Type B pancreatic cell (in vitro differentiated cells): ENCODE measurements at regions not wholly inside any gene's neighbourhood (a gene's known extent, or its start where the extent isn't known, plus 50 kb on each side); places are given as distances from the start of the nearest gene placed in this dataset.

Source experiments
- DNase-seq: peaks from one replicate; pipeline ENCODE4 v3.0.0; 2021; ENCODE audit warnings: mixed read lengths; ENCODE audit not compliant: unreplicated experiment; ENCODE audit errors: extremely low spot score
- H3K27ac Mint-ChIP-seq: 2 replicates; pipeline ENCODE4 v1.8.0; 2021; ENCODE audit warnings: mild to moderate bottlenecking, mixed read lengths
- H3K27me3 Mint-ChIP-seq: 2 replicates; pipeline ENCODE4 v1.8.0; 2021; ENCODE audit warnings: mixed read lengths
- H3K36me3 Mint-ChIP-seq: 2 replicates; pipeline ENCODE4 v1.8.0; 2021; ENCODE audit warnings: mixed read lengths
- H3K4me1 Mint-ChIP-seq: one replicate; pipeline ENCODE4 v1.8.0; 2021; ENCODE audit warnings: mixed read lengths; ENCODE audit not compliant: unreplicated experiment
- H3K4me3 Mint-ChIP-seq: 2 replicates; pipeline ENCODE4 v1.8.0; 2021; ENCODE audit warnings: mild to moderate bottlenecking, mixed read lengths
- H3K9me3 Mint-ChIP-seq: 2 replicates; pipeline ENCODE4 v1.8.0; 2021; ENCODE audit warnings: mixed read lengths
- CTCF ChIP-seq: fragments of 200-600 bp; sonication (generic); conservative IDR thresholded peaks from 2 replicates; pipeline ENCODE4 v1.5.0; 2021; ENCODE audit warnings: antibody characterized with exemption, mild to moderate bottlenecking

GRCh38 chr21:35229290-35229689, 180.2 kb upstream of the RUNX1 start:
- peaks cover 5% of the 10 kb centered on the region for H3K9me3 Mint-ChIP-seq
- peaks cover 11% of the 10 kb centered on the region for H3K4me1 Mint-ChIP-seq
- no peak for TF ChIP-seq CTCF
- DNase-seq, result no peak
- H3K36me3 Mint-ChIP-seq, result no peaks in the 10 kb centered on the region
- H3K4me3 Mint-ChIP-seq, result no peak overlapping the region
- no peaks in the 10 kb centered on the region for H3K27me3 Mint-ChIP-seq
- no peak overlapping the region for H3K27ac Mint-ChIP-seq

- H3K9me3 Mint-ChIP-seq, result peaks cover 5% of the 10 kb centered on the region
- peaks cover 11% of the 10 kb centered on the region for H3K4me1 Mint-ChIP-seq
- no peak overlapping the region for H3K27ac Mint-ChIP-seq
- H3K27me3 Mint-ChIP-seq, result no peaks in the 10 kb centered on the region
- no peak for TF ChIP-seq CTCF
- H3K36me3 Mint-ChIP-seq, result no peaks in the 10 kb centered on the region
- DNase-seq, result no peak
- H3K4me3 Mint-ChIP-seq, result no peak overlapping the region
Observed at GRCh38 chr21:35227786-35228185, 178.7 kb upstream of the RUNX1 start.

GRCh38 chr21:35226968-35227744, 178.1 kb upstream of the RUNX1 start:
- Mint-ChIP-seq H3K36me3 (no peaks in the 10 kb centered on the region), H3K27ac (no peak overlapping the region), H3K4me3 (no peak overlapping the region), H3K27me3 (no peaks in the 10 kb centered on the region), H3K9me3 (no peaks in the 10 kb centered on the region), H3K4me1 (peaks cover 8% of the 10 kb centered on the region)
- TF ChIP-seq CTCF, result no peak
- DNase-seq, result no peak

GRCh38 chr21:35226328-35226727, 177.2 kb upstream of the RUNX1 start:
- H3K27me3 Mint-ChIP-seq, result no peaks in the 10 kb centered on the region
- no peak for DNase-seq
- no peak overlapping the region for H3K4me3 Mint-ChIP-seq
- no peak overlapping the region for H3K27ac Mint-ChIP-seq
- peaks cover 9% of the 10 kb centered on the region for H3K4me1 Mint-ChIP-seq
- no peak for TF ChIP-seq CTCF
- H3K36me3 Mint-ChIP-seq, result no peaks in the 10 kb centered on the region
- H3K9me3 Mint-ChIP-seq, result no peaks in the 10 kb centered on the region

GRCh38 chr21:35225573-35225972, 176.5 kb upstream of the RUNX1 start:
- H3K27me3 Mint-ChIP-seq, result no peaks in the 10 kb centered on the region
- TF ChIP-seq CTCF, result no peak
- H3K4me3 Mint-ChIP-seq, result no peak overlapping the region

More at GRCh38 chr21:35225573-35225972, 176.5 kb upstream of the RUNX1 start:
- H3K36me3 Mint-ChIP-seq, result no peaks in the 10 kb centered on the region
- DNase-seq, result no peak
- H3K4me1 Mint-ChIP-seq, result peaks cover 9% of the 10 kb centered on the region
- H3K9me3 Mint-ChIP-seq, result no peaks in the 10 kb centered on the region
- H3K27ac Mint-ChIP-seq, result no peak overlapping the region
